Esophagus muscularis mucosa (tissue), 4 donors: ENCODE measurements at regions not wholly inside any gene's neighbourhood (a gene's known extent, or its start where the extent isn't known, plus 50 kb on each side); places are given as distances from the start of the nearest gene placed in this dataset.

Experiments
- CTCF ChIP-seq, 3 experiments: fragments of 200-600 bp in 2 of 3; fragments of 450-650 bp in 1 of 3; sonication (generic) in 2 of 3; IDR thresholded peaks; one replicate each; pipeline ENCODE4 v1.5.1; 2017 to 2019; ENCODE audit warnings: antibody characterized with exemption in 3 of 3, mild to moderate bottlenecking in 2 of 3, moderate library complexity in 1 of 3
- EP300 ChIP-seq: sonication (generic); formaldehyde crosslinking; IDR thresholded peaks from one replicate; pipeline ENCODE4 v1.6.1; 2017; ENCODE audit warnings: antibody characterized with exemption
- POLR2A ChIP-seq: fragments of 450-650 bp; IDR thresholded peaks from one replicate; pipeline ENCODE4 v1.6.1; 2017; ENCODE audit warnings: antibody characterized with exemption, moderate library complexity, mild to moderate bottlenecking, low read depth
- POLR2AphosphoS5 ChIP-seq, 2 donors: sonication (generic); formaldehyde crosslinking; IDR thresholded peaks; one replicate each; pipeline ENCODE4 v1.6.1; 2017; ENCODE audit warnings: antibody characterized with exemption in 2 of 2

- peak; percentile 49 to 77 (median 62) for TF ChIP-seq CTCF (IDR thresholded peaks at IDR 0.05)
- TF ChIP-seq EP300 = no peak
- TF ChIP-seq POLR2AphosphoS5 (IDR thresholded peaks at IDR 0.05) = no peak
- no peak for TF ChIP-seq POLR2A
Observed at GRCh38 chr7:142632271-142633134, 116.8 kb upstream of the PRSS1 start.
